ENCODE measurements at regions not wholly inside any gene's neighbourhood (a gene's known extent, or its start where the extent isn't known, plus 50 kb on each side); places are given as distances from the start of the nearest gene placed in this dataset.

- no peak overlapping the region for H3K4me3 ChIP-seq (ENCODE audit: low read length)
- TF ChIP-seq CTCF (conservative IDR thresholded peaks at IDR 0.05; ENCODE audit: low read depth, low read length) = no peak
- no peak for DNase-seq (ENCODE audit: low read depth)
Measured at GRCh38 chr14:99064262-99064954, 207.6 kb downstream of the BCL11B start.

- no peak for TF ChIP-seq CTCF (conservative IDR thresholded peaks at IDR 0.05; ENCODE audit: low read depth, low read length)
- DNase-seq (ENCODE audit: low read depth) = no peak
Measured at GRCh38 chr14:99065551-99065950, 206.4 kb downstream of the BCL11B start.

GRCh38 chr14:99066378-99066777 is 205.6 kb downstream of the BCL11B start:
- DNase-seq (ENCODE audit: low read depth) = no peak
- TF ChIP-seq CTCF (conservative IDR thresholded peaks at IDR 0.05; ENCODE audit: low read depth, low read length) = no peak
- no peak overlapping the region for H3K4me3 ChIP-seq (ENCODE audit: low read length)

More at GRCh38 chr14:99065551-99065950, 206.4 kb downstream of the BCL11B start:
- H3K4me3 ChIP-seq (ENCODE audit: low read length) = no peak overlapping the region

- TF ChIP-seq CTCF (conservative IDR thresholded peaks at IDR 0.05; ENCODE audit: low read depth, low read length) = no peak
- no peak overlapping the region for H3K4me3 ChIP-seq (ENCODE audit: low read length)
- no peak for DNase-seq (ENCODE audit: low read depth)
Measured at GRCh38 chr14:99067141-99067920, 204.7 kb downstream of the BCL11B start.

- H3K4me3 ChIP-seq (ENCODE audit: low read length) = no peak overlapping the region
- no peak for TF ChIP-seq CTCF (conservative IDR thresholded peaks at IDR 0.05; ENCODE audit: low read depth, low read length)
- no peak for DNase-seq (ENCODE audit: low read depth)
Measured at GRCh38 chr14:99067927-99068326, 204.1 kb downstream of the BCL11B start.

- no peak overlapping the region for H3K4me3 ChIP-seq (ENCODE audit: low read length)
- DNase-seq (ENCODE audit: low read depth) = no peak
- TF ChIP-seq CTCF (conservative IDR thresholded peaks at IDR 0.05; ENCODE audit: low read depth, low read length) = no peak
Measured at GRCh38 chr14:99069946-99070345, 202.1 kb downstream of the BCL11B start.

GRCh38 chr14:99072433-99072832 is 199.6 kb downstream of the BCL11B start:
- no peak overlapping the region for H3K4me3 ChIP-seq (ENCODE audit: low read length)
- TF ChIP-seq CTCF (conservative IDR thresholded peaks at IDR 0.05; ENCODE audit: low read depth, low read length) = no peak
- DNase-seq (ENCODE audit: low read depth) = no peak

Data from retinal pigment epithelial cell (primary cell).